Subcutaneous abdominal adipose tissue (tissue), 5 donors: ENCODE measurements at regions not wholly inside any gene's neighbourhood (a gene's known extent, or its start where the extent isn't known, plus 50 kb on each side); places are given as distances from the start of the nearest gene placed in this dataset.

ENCODE experiments used
- H3K27ac ChIP-seq: one replicate; pipeline ENCODE4 v1.7.0; 2013; ENCODE audit warnings: low read depth, mild to moderate bottlenecking, inconsistent platforms, low read length, moderate library complexity
- H3K27me3 ChIP-seq, 5 donors: one replicate each; pipeline ENCODE4 v1.7.0; 2013; ENCODE audit warnings: low read length in 5 of 5, inconsistent platforms in 1 of 5; ENCODE audit not compliant: control insufficient read depth in 5 of 5, insufficient read depth in 4 of 5
- H3K36me3 ChIP-seq, 5 donors: one replicate each; pipeline ENCODE4 v1.7.0; 2013; ENCODE audit warnings: low read length in 5 of 5; ENCODE audit not compliant: control insufficient read depth in 5 of 5, insufficient read depth in 5 of 5
- H3K4me1 ChIP-seq, 5 donors: one replicate each; pipeline ENCODE4 v1.7.0; 2013; ENCODE audit warnings: low read length in 5 of 5, mild to moderate bottlenecking in 3 of 5, moderate library complexity in 1 of 5; ENCODE audit not compliant: control insufficient read depth in 5 of 5, insufficient read depth in 5 of 5
- H3K4me3 ChIP-seq, 5 donors: one replicate each; pipeline ENCODE4 v1.7.0; 2013; ENCODE audit warnings: low read length in 5 of 5, low read depth in 1 of 5
- H3K9ac ChIP-seq, 5 donors: one replicate each; pipeline ENCODE4 v1.7.0; 2013; ENCODE audit warnings: low read length in 5 of 5, mild to moderate bottlenecking in 4 of 5, moderate library complexity in 3 of 5
- H3K9me3 ChIP-seq, 5 donors: one replicate each; pipeline ENCODE4 v1.7.0; 2013; ENCODE audit warnings: low read length in 5 of 5; ENCODE audit not compliant: control insufficient read depth in 5 of 5
- donor health status: healthy.
- donor health status: healthy.
- donor health status: healthy.
- donor health status: healthy.
- donor health status: healthy.

DNA sequence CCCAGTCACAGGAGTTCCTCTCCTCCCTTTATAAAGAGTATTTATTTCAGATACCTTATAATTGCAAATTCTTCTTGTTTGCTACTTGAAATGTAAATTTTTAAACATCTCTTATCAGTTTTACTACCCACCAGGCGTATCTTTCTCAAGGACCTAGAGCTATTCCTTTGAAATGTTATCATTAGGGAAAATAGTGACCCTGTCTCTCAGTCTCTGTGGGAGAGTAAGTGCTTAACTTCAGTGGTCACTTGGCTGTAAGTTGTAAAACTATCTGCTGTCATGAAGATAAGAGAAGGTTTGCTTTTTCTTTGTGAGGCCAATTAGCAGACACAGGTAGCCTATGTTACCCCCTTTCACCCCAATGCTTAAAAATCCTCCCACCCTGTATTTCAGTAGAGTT lies 241.6 kb downstream of the TACR3 start:
- H3K9me3 ChIP-seq = no peaks in the 10 kb centered on the region
- peaks cover 0 to 3% (median 0%) of the 10 kb centered on the region in 5 donors for H3K27me3 ChIP-seq
- H3K27ac ChIP-seq = no peak overlapping the region
- no peaks in the 10 kb centered on the region for H3K36me3 ChIP-seq
- no peak overlapping the region for H3K9ac ChIP-seq
- no peak overlapping the region for H3K4me3 ChIP-seq
- no peaks in the 10 kb centered on the region for H3K4me1 ChIP-seq

DNA sequence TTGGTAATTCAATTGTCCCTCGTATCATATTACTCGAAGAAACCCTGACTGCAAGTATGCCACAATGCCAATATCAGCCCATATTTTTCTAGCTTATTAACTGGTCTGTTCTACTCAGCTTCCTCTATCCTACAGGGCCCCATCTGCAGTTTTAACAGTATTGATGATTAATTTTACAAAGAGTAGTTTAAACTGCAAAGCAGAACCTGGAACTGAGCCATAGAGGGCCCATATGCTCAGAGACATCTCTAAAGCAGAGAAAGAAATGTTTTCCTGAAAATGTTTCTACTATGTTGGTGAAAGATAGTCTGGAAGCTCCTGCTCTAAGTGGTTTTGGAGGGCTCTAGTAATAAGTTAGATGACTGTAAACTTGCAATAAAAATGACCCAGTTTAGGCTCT lies 259.4 kb upstream of the CENPE start:
- H3K4me1 ChIP-seq = no peaks in the 10 kb centered on the region
- no peak overlapping the region for H3K4me3 ChIP-seq
- H3K27me3 ChIP-seq = no peaks in the 10 kb centered on the region
- H3K27ac ChIP-seq = no peak overlapping the region
- H3K36me3 ChIP-seq = no peaks in the 10 kb centered on the region
- H3K9me3 ChIP-seq = peaks cover 0 to 9% (median 0%) of the 10 kb centered on the region in 5 donors
- no peak overlapping the region for H3K9ac ChIP-seq

DNA sequence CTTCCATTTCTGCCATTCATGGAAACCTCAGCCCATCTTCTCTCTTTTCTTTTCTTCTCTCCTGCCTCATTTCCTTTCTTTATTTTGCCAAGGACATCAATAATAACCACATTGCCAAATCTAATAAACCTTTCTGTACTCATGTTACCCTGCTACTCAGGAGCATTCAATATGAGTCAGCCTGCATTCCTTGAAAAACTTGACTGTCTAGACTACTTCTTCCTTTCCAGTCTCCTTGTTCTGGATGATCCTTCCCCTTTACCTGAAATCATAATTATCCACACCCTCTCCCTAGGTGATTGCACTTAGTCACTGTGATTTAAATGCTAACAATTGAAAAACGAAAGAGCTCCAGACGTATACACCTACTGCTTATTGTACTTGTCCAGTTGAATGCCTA lies 253.2 kb upstream of the CENPE start:
- Histone ChIP-seq H3K4me3 (no peak overlapping the region), H3K9me3 (peaks cover 0 to 6% (median 0%) of the 10 kb centered on the region in 5 donors), H3K9ac (no peak overlapping the region), H3K36me3 (no peaks in the 10 kb centered on the region), H3K4me1 (no peaks in the 10 kb centered on the region), H3K27me3 (no peaks in the 10 kb centered on the region), H3K27ac (no peak overlapping the region)

DNA sequence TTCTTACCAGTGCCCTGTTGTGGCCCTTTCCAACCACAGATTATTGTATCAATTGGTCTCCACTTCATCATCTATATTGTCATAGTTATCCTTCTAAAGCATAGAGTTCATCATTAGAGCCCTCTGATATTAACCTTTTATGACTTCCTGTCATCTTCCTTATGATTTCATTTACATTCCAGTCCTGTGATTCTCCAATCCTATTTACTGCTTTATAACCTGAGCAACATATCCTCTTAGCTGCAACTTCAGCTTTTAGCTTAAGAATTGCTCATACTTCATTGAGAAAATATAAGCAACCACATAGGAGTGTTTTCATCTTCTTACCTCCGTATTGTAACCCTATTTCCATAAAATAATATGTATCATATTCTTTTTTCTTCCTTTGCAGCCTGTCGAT lies 252.6 kb upstream of the CENPE start:
- no peak overlapping the region for H3K27ac ChIP-seq
- no peak overlapping the region for H3K4me3 ChIP-seq
- no peak overlapping the region for H3K9ac ChIP-seq
- H3K36me3 ChIP-seq = no peaks in the 10 kb centered on the region
- no peaks in the 10 kb centered on the region for H3K27me3 ChIP-seq
- H3K9me3 ChIP-seq = peaks cover 0 to 3% (median 0%) of the 10 kb centered on the region in 5 donors
- no peaks in the 10 kb centered on the region for H3K4me1 ChIP-seq

DNA sequence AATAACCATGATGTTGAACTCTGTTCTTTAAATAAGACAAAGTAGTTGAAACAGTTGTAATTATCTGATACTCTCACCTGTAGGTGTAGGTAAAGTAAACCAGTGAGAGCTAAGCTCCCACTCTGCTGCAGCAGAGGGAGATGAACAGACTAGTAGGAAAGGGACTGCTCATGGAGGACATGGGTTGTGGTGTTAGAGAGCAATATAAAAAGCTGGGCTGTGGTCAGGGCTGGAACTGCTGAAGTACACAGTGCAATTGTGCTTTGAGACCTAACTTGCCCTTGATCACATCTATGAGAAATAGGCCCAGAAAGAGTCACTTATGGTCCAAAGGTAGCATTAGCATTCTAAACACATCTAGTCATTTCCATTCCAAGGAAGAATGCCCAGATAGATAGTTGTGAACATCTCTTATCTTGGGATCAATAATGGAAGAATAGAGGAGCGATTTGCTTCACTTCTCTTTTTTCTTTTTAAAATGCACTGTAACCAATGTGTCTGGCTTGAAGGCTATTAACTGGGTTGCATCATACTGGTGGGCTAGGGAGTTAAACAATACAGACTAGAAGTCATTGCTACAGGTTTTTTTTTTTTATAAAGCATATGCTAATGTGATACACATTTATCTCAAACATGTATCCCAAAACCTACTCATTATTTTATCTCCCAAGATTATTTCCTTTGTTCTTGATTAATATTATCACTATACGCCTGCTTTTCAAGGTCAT lies 251.3 kb upstream of the CENPE start:
- Histone ChIP-seq H3K9me3 (no peaks in the 10 kb centered on the region), H3K9ac (no peak overlapping the region), H3K27ac (no peak overlapping the region), H3K4me1 (no peaks in the 10 kb centered on the region), H3K27me3 (no peaks in the 10 kb centered on the region), H3K4me3 (no peak overlapping the region), H3K36me3 (no peaks in the 10 kb centered on the region)

DNA sequence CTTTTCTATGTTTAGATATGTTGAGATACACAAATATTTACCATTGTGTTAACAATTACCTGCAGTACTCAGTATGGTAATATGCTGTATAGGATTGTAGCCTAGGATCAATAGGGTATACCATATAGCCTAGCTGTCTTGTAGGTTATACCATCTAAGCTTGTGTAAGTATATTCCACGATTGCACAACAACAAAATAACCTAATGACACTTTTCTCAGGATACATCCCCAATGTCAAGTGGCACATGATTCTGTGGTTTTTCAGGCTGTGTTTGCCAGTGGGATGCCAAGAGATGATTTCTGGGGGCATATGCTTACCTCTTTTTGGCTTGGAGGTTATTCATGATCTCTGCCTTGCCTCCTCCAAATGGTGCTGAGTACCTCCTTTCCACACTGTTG lies 247.2 kb upstream of the CENPE start:
- H3K36me3 ChIP-seq = no peaks in the 10 kb centered on the region

DNA sequence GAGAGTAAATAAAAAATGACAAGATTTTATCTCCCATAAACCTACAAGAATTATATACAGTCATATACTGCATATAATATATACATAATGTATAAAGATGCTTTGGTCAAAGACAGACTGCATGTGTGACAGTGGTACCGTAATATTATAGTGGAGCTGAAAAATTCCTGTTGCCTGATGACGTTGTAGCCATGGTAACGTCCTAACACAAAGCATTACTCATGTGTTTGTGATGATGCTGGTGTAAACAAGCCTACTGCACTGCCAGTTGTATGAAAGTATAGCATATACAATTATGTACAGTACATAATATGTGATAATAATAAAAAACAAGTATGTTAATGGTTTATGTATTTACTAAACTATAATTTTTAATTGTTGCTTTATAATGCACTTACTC lies 245.2 kb upstream of the CENPE start:
- no peak overlapping the region for H3K4me3 ChIP-seq
- H3K36me3 ChIP-seq = no peaks in the 10 kb centered on the region
- H3K9me3 ChIP-seq = no peaks in the 10 kb centered on the region
- H3K27ac ChIP-seq = no peak overlapping the region
- no peaks in the 10 kb centered on the region for H3K27me3 ChIP-seq
- no peaks in the 10 kb centered on the region for H3K4me1 ChIP-seq
- H3K9ac ChIP-seq = no peak overlapping the region

More for the DNA sequence above, 247.2 kb upstream of the CENPE start:
- Histone ChIP-seq H3K27ac (no peak overlapping the region), H3K9me3 (no peaks in the 10 kb centered on the region), H3K4me1 (no peaks in the 10 kb centered on the region), H3K4me3 (no peak overlapping the region), H3K27me3 (no peaks in the 10 kb centered on the region), H3K9ac (no peak overlapping the region)

DNA sequence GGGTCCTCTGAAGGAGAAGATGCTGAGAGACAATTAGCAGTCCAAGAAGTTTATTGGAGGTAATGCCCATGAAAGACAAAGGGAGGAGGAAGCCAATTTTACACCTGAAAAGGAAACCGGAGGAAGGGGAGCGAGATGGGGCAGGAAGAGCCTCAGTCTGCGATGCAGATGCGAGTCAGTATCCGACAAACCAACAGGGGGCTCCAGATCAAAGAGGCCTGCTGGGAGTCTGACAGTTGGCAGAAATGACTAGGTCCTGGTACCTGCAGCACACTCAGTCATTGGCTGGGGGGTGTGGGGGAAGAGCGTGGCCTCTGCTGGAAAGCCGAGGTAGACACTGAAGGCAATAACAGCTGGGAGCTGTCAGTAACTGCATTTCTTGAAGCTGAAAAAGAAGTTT lies 231.1 kb upstream of the CENPE start:
- Histone ChIP-seq H3K4me1 (no peaks in the 10 kb centered on the region), H3K4me3 (no peak overlapping the region), H3K9ac (no peak overlapping the region), H3K27ac (no peak overlapping the region), H3K9me3 (no peaks in the 10 kb centered on the region), H3K36me3 (no peaks in the 10 kb centered on the region), H3K27me3 (peaks cover 0 to 5% (median 0%) of the 10 kb centered on the region in 5 donors)

DNA sequence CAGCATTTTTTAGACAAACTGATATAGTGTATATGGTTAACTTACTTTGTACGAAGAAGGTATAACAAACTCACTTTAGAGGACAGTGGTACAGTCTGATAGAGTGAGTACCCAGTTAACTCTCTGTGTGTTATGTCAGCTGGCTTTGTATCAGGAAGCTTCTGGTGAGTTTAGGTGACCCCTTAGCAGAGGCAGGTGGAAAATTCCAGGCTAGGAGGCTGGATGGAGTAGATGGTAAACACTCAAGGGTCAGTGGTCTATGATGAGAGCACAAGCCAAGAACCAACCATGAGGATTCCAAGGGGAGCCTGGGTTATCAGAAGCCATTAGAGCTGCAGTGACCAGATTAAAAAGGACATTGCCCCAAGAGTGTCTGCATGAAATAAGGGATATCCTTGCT lies 227.3 kb upstream of the CENPE start:
- H3K27ac ChIP-seq = no peak overlapping the region
- H3K27me3 ChIP-seq = peaks cover 0 to 5% (median 0%) of the 10 kb centered on the region in 5 donors
- H3K4me1 ChIP-seq = no peaks in the 10 kb centered on the region
- H3K9ac ChIP-seq = no peak overlapping the region
- no peak overlapping the region for H3K4me3 ChIP-seq
- H3K9me3 ChIP-seq = no peaks in the 10 kb centered on the region
- no peaks in the 10 kb centered on the region for H3K36me3 ChIP-seq

DNA sequence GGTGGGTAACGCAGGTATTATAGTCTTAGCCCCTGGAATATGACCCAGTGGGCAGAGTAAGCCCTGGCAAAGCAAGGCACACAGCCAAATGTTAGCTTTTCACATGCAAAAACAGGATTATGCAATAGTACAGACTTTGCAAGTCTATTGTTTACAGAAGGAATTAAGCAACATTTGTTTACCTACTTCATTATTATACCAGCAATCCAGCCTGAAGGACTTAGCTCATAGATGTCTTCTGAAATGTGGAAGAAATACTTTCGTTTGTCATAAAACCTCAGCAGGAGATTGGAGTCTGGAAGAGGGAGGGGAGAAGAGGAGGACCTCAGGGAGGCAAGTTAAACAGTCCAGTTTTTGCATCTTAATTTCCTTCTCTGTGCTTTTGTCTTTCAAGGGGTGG lies 226.7 kb upstream of the CENPE start:
- Histone ChIP-seq H3K4me3 (no peak overlapping the region), H3K4me1 (no peaks in the 10 kb centered on the region)

More for the DNA sequence above, 226.7 kb upstream of the CENPE start:
- Histone ChIP-seq H3K9me3 (no peaks in the 10 kb centered on the region), H3K9ac (no peak overlapping the region), H3K27me3 (peaks cover 0 to 5% (median 0%) of the 10 kb centered on the region in 5 donors), H3K36me3 (no peaks in the 10 kb centered on the region), H3K27ac (no peak overlapping the region)
